ENCODE measurements at regions not wholly inside any gene's neighbourhood (a gene's known extent, or its start where the extent isn't known, plus 50 kb on each side); places are given as distances from the start of the nearest gene placed in this dataset.

GRCh38 chr12:127191129-127191528 lies 1075.8 kb upstream of the TMEM132C start:
- DNase-seq (ENCODE audit: low read depth in 2 of 2) = no peak

DNA sequence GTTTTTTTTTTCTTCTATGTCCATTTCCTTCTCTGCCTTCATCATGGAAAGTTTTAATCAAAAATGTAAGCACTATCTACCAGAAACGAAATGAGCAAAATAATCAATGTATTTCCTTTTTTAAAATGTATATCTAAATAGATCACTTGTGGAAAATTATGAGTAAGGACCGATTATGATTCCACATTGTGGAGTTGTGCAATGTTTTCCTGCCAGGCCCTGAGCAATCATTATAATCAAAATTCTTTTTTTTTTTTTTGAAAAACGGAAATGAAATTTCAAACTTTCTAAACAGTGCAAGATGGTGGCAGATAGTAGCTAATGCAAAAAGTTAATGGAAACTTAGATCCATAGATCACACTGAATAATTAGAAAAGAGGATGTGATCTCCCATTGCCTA lies 1074.6 kb upstream of the TMEM132C start:
- DNase-seq (ENCODE audit: low read depth in 2 of 2) = no peak

- no peak for DNase-seq (ENCODE audit: low read depth in 2 of 2)
Measured at GRCh38 chr12:127193341-127193740, 1073.6 kb upstream of the TMEM132C start.

DNA sequence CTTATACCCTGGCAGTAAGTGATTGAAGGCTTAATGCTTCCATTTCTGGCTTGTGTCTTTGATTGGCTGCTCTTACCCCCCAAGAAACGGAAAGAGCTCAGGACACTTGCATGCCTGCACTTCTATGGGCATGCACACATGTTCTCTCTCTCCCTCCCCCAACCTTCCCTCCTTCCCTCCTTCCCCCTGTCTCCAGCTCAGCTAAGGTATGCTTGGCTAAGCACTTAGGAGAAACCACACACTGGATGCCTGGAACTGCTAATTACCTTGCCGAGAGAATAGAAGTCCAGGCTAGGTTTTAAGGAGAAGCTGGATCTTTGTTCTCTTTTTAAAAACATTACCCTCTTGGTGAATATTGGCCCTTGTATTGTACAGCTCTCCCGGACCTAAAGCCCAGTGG lies 1072.8 kb upstream of the TMEM132C start:
- DNase-seq (ENCODE audit: low read depth in 2 of 2) = no peak

- no peak for DNase-seq (ENCODE audit: low read depth in 2 of 2)
Measured at GRCh38 chr12:127205781-127206555, 1061.0 kb upstream of the TMEM132C start.

DNA sequence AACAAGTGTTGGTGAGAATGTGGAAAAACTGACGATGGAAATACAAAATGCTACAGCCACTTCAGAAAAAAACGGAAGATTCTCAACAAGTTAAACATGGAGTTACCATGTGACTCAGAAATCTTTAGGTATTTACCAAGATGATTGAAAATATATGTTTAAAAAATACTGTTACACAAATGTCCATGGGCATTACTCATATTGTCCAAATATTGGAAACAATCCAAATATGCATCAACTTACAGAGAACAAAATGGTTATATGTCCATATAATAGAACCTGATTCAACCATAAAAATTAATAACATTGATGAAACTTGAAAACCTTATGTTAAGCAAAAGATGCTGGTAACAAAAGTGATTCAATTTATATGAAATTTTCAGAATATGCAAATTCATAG lies 1057.7 kb upstream of the TMEM132C start:
- no peak for DNase-seq (ENCODE audit: low read depth in 2 of 2)

GRCh38 chr12:127214186-127214585 lies 1052.8 kb upstream of the TMEM132C start:
- no peak for DNase-seq (ENCODE audit: low read depth in 2 of 2)

GRCh38 chr12:127223011-127223410 lies 1044.0 kb upstream of the TMEM132C start:
- no peak for DNase-seq (ENCODE audit: low read depth in 2 of 2)

DNA sequence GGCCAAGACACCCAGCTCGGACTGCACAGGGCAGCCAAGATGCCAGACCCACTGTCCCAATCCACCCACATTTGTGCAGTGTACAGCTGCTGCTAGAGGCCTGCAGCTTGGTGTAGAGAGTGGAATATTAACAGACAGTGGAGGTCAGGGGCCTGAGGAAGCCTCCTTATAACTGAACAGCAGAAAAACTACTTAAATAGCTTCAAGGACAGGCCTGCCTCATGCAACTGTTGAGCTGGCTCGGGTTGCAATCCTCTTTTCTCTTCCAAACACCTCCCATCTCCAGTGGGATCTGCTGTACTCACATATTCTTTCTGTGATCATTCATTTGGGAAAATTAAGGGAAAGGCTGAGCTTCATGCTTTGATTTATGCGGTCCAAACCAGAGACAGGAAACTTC lies 1043.2 kb upstream of the TMEM132C start:
- no peak for DNase-seq (ENCODE audit: low read depth in 2 of 2)

DNA sequence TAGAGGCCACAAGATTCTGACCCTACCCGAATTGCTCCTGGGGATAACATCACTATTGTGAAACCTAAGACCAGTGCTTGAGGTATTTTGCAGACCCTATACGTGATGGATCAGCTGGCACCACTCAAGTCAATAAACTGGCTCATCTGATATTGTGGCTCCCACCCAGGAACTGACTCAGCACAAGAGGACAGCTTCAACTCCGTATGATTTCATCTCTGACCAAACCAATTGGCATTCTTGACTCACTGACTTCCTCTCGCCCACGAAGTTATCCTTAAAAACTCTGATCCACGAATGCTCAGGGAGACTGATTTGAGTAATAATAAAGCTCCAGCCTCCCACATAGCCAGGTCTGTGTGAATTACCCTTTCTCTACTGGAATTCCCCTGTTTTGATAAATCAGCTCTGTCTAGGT lies 1036.1 kb upstream of the TMEM132C start:
- no peak for DNase-seq (ENCODE audit: low read depth in 2 of 2)

- DNase-seq (ENCODE audit: low read depth in 2 of 2) = no peak
Measured at GRCh38 chr12:127231371-127231770, 1035.6 kb upstream of the TMEM132C start.

GRCh38 chr12:127233016-127233415 lies 1034.0 kb upstream of the TMEM132C start:
- no peak for DNase-seq (ENCODE audit: low read depth in 2 of 2)

GRCh38 chr12:127235761-127236160 lies 1031.2 kb upstream of the TMEM132C start:
- no peak for DNase-seq (ENCODE audit: low read depth in 2 of 2)

- no peak for DNase-seq (ENCODE audit: low read depth in 2 of 2)
Measured at GRCh38 chr12:127236491-127236890, 1030.5 kb upstream of the TMEM132C start.

- DNase-seq (ENCODE audit: low read depth in 2 of 2) = no peak
Measured at GRCh38 chr12:127237151-127237550, 1029.8 kb upstream of the TMEM132C start.

GRCh38 chr12:127238107-127238506 lies 1028.9 kb upstream of the TMEM132C start:
- DNase-seq (ENCODE audit: low read depth in 2 of 2) = no peak

DNA sequence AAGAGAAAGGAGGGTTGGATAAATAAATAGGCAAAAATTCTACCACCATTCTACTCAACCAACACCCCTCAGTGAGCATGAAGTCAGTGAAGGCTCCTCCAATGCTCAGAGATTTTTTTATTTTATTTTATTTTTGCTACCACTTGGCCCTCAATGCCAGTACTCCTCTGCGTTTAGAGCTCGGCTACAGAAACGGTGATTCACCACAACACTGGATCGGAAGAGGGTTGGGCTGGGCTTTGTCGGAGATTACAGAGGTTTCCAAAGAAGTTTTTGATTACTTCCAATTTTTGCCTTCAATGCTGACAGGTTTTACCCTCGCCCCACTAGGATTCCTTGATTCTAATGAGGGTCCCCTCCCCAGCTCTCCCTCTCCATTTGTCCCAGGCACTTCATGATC lies 1027.2 kb upstream of the TMEM132C start:
- no peak for DNase-seq (ENCODE audit: low read depth in 2 of 2)

DNA sequence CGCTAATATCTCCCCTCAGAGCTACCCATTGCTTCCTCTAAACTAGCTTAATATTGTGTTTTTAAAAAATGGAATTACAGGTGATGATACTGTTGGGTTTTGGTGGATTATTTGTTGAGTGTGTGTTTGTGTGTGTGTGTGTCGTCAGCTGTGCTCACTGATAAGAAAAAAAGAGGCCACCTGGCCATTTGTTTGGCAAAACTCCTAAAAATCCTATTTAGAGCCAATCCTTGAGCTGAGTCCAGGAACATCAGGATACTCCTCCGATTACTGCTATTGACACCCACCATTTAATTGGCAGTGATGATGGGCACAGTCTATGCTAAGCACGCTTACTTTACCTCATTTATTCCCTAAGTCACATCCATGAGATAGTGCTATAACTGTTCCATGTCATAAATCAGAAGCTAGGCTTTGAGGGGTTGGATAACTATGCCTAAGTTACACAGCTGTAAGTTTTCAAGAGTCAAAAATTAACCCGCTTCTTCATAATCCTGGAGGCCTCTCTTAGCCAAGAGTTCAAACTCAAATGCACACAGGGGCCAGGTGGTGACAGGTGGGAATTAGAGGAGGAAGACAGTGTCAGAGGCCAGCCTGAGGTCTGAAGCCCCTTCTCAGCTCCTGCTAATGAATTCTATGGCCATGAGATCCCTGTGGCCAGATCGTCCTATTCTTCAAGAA lies 1026.6 kb upstream of the TMEM132C start:
- DNase-seq (ENCODE audit: low read depth in 2 of 2) = no peak

DNA sequence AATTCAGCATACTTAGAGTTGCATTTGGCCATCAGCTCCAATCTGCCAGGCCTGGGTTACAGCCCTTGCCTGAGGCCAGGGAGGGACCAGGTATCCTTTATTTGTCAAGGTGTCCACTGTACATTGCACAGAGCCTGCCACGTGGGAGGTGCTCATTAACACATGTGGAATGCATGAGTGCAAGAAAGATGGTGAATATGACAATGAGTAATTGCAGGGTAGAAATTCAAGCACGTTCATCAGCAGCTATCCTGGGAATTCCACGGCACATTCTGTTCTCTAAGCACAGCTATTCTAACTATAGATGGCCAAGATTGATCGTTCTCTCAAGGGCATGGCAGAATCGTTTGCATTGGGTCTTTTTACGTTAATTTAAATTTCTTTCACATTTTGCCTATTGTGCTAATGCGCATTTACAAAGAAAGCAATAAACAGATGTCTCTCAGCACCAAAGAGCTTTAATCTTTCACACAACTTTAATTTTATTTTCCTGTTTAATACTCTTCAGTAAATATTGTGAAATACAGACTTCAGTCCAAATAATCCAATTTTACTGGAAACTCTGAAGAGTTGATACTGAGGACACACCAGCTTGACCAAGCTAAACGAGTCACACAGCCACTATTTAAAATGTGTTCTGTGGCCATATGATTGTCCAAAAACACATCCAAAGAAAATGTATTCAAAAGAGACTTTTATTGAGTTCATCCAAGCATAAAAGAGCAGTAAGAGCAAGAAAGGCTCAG lies 1025.7 kb upstream of the TMEM132C start:
- DNase-seq (ENCODE audit: low read depth in 2 of 2) = no peak

DNA sequence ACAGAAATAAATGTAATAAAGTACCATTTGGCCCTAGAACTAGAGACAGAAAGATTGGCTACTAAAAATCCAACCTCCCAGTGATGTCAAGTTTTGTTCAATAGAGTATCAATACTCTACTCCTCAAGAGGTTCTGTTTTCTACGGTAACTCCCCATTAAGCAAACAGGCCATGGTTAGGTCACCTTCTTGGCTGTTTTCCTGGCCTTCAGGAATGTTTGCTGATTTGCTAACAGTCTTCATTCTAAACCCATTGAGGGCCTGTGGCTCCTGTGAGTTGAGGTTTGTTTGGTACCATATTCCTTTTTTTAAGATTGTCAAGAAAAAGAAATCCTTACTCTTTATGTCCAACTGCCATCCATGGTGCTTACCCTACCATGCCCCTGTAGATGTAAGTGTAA lies 1022.0 kb upstream of the TMEM132C start:
- no peak for DNase-seq (ENCODE audit: low read depth in 2 of 2)

DNA sequence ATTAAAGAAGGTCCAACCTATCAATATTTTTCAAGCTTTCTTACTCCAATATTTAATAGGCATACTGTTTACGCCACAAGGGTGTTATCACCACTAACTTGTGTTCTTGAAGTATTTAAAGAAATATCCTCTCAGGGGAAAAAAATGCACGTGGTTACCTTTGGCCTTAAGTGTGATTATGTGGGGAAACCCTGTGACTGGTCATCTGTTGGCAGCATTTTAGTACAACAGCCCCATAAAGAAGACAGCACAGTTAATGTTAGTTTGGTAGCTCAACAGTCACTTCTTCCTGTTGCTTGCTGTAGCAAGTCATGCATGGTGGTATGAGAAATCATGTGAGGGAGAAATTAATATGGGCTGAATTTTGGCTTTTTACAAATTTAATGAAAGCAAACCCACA lies 1021.5 kb upstream of the TMEM132C start:
- no peak for DNase-seq (ENCODE audit: low read depth in 2 of 2)

GRCh38 chr12:127247937-127248336 lies 1019.0 kb upstream of the TMEM132C start:
- DNase-seq (ENCODE audit: low read depth in 2 of 2) = no peak

DNA sequence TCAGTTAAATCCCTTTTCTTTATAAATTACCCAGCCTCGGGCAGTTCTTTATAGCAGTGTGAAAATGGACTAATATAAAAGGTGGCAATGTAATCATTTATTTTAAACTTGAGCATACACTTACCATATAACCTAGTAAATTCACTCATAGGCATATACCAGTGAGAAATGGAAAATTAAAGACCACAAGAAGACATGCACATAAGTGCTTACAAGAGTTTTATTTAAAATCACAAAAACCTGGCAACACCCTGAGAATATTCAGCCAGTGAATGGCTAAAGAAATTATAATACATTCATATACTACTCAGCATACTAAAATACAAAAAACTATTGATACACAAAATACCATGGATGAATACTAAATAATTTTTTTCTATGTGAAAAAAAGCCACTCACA lies 1017.5 kb upstream of the TMEM132C start:
- DNase-seq (ENCODE audit: low read depth in 2 of 2) = no peak
